ENCODE measurements at regions not wholly inside any gene's neighbourhood (a gene's known extent, or its start where the extent isn't known, plus 50 kb on each side); places are given as distances from the start of the nearest gene placed in this dataset.

GRCh38 chr1:219536038-219536437 is 76.9 kb downstream of the ZC3H11B start:
- H3K9me3 Mint-ChIP-seq: peaks cover 2% of the 10 kb centered on the region
- H3K36me3 Mint-ChIP-seq (ENCODE audit: low read depth): no peaks in the 10 kb centered on the region
- no peak overlapping the region for H3K27ac Mint-ChIP-seq
- no peaks in the 10 kb centered on the region for H3K4me1 Mint-ChIP-seq (ENCODE audit: low read depth)
- no peak overlapping the region for H3K4me3 Mint-ChIP-seq
- no peaks in the 10 kb centered on the region for H3K27me3 Mint-ChIP-seq
- DNase-seq: no peak

DNA sequence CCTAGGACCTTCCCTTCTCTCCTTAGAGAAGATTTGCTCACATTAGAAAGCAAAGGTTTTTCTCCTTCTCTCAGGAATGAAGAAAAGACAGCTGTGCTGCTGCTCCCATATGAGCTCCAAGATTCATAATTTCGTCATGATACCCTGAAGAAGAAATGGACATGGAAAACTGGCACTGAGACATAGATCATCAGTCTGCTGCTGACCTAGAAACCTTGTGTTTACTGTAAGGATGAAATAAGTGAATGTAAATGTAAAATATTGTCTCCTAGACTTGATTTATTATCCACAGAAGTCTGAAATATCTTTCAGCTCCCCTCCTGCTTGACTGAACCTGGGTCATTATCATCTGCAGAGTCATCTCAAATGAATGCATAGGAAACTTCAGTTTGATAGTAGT is 77.9 kb downstream of the ZC3H11B start:
- H3K4me1 Mint-ChIP-seq (ENCODE audit: low read depth): no peaks in the 10 kb centered on the region
- DNase-seq: no peak
- H3K9me3 Mint-ChIP-seq: peaks cover 2% of the 10 kb centered on the region
- no peak overlapping the region for H3K27ac Mint-ChIP-seq
- no peaks in the 10 kb centered on the region for H3K27me3 Mint-ChIP-seq
- H3K4me3 Mint-ChIP-seq: no peak overlapping the region
- H3K36me3 Mint-ChIP-seq (ENCODE audit: low read depth): no peaks in the 10 kb centered on the region

DNA sequence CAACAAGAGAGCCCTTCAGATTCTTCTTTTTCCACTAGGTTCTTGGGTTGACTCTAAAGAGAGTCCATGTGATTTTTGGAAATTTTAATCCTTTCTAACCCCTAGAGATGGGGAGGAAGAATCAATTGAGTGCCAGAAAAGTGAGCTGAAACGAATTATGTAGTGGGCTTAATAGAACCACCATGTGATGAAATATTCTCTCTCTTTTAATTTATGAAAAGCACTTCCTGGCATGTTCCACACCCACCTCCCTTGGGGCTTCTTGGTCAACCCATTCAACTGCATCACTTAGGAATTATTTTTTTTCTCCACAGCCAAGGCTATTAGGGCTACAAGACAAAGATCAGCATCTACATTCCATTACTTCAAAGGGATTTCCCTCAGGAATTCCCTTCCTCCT is 79.6 kb downstream of the ZC3H11B start:
- no peak overlapping the region for H3K27ac Mint-ChIP-seq
- no peaks in the 10 kb centered on the region for H3K36me3 Mint-ChIP-seq (ENCODE audit: low read depth)
- H3K27me3 Mint-ChIP-seq: no peaks in the 10 kb centered on the region
- no peak for DNase-seq
- no peaks in the 10 kb centered on the region for H3K4me1 Mint-ChIP-seq (ENCODE audit: low read depth)
- no peak overlapping the region for H3K4me3 Mint-ChIP-seq
- peaks cover 2% of the 10 kb centered on the region for H3K9me3 Mint-ChIP-seq

- H3K4me3 Mint-ChIP-seq: no peak overlapping the region
- no peak for DNase-seq
Observed at GRCh38 chr1:219529116-219529515, 83.8 kb downstream of the ZC3H11B start.

GRCh38 chr1:219528633-219529032 is 84.3 kb downstream of the ZC3H11B start:
- no peak overlapping the region for H3K27ac Mint-ChIP-seq
- H3K9me3 Mint-ChIP-seq: no peaks in the 10 kb centered on the region
- no peak overlapping the region for H3K4me3 Mint-ChIP-seq
- no peaks in the 10 kb centered on the region for H3K36me3 Mint-ChIP-seq (ENCODE audit: low read depth)
- no peak for DNase-seq
- H3K27me3 Mint-ChIP-seq: no peaks in the 10 kb centered on the region
- H3K4me1 Mint-ChIP-seq (ENCODE audit: low read depth): no peaks in the 10 kb centered on the region

More at GRCh38 chr1:219529116-219529515, 83.8 kb downstream of the ZC3H11B start:
- Mint-ChIP-seq H3K27ac (no peak overlapping the region), H3K4me1 (ENCODE audit: low read depth) (no peaks in the 10 kb centered on the region), H3K27me3 (no peaks in the 10 kb centered on the region), H3K36me3 (ENCODE audit: low read depth) (no peaks in the 10 kb centered on the region), H3K9me3 (no peaks in the 10 kb centered on the region)

DNA sequence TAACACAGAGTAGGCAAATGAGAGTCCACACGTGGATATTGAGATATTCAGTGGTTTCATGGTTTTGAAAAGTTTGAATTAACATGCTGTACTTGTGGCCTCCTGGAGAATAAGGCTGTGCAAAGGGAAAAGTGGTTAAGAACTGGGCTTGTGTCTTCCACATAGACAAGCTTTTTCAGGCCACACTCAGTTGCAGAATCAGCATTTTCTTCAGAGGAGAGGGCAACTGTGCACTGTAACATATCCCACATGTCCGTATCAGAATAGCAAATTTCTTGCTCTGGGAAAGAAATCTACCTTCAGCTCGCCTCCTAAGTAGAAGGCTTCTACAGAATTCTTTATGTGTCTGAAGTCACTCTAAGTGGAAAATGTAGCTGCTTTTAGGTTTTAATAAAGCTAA is 84.9 kb downstream of the ZC3H11B start:
- no peak overlapping the region for H3K4me3 Mint-ChIP-seq
- no peak overlapping the region for H3K27ac Mint-ChIP-seq
- H3K4me1 Mint-ChIP-seq (ENCODE audit: low read depth): no peaks in the 10 kb centered on the region
- H3K36me3 Mint-ChIP-seq (ENCODE audit: low read depth): no peaks in the 10 kb centered on the region
- no peak for DNase-seq
- H3K9me3 Mint-ChIP-seq: no peaks in the 10 kb centered on the region
- no peaks in the 10 kb centered on the region for H3K27me3 Mint-ChIP-seq

DNA sequence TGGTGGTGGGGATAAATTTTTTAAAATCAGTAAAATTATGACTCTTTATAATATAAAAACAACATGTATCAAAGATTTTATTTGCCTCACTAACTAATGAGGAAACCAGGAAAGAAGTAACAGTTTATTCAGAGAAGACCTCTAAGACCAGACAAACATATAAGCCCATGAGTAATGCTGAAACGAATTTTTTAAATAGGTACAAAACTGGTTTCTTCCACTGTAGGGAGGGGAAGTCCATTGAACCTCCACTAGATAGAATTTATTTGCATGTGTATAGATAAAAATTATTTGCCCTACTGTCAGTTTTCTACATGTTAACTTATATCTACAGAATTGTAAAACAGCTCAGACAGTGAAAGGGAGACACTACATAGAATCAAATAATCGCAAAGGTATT is 86.8 kb downstream of the ZC3H11B start:
- Mint-ChIP-seq H3K27me3 (no peaks in the 10 kb centered on the region), H3K4me3 (no peak overlapping the region), H3K4me1 (ENCODE audit: low read depth) (no peaks in the 10 kb centered on the region), H3K9me3 (no peaks in the 10 kb centered on the region), H3K36me3 (ENCODE audit: low read depth) (no peaks in the 10 kb centered on the region), H3K27ac (no peak overlapping the region)
- no peak for DNase-seq

- DNase-seq: no peak
Observed at GRCh38 chr1:219523411-219523810, 89.5 kb downstream of the ZC3H11B start.

GRCh38 chr1:219521325-219521724 is 91.6 kb downstream of the ZC3H11B start:
- Mint-ChIP-seq H3K27ac (no peak overlapping the region), H3K4me3 (no peak overlapping the region)
- DNase-seq: no peak

More at GRCh38 chr1:219523411-219523810, 89.5 kb downstream of the ZC3H11B start:
- no peak overlapping the region for H3K4me3 Mint-ChIP-seq
- no peaks in the 10 kb centered on the region for H3K9me3 Mint-ChIP-seq
- H3K27me3 Mint-ChIP-seq: no peaks in the 10 kb centered on the region
- no peaks in the 10 kb centered on the region for H3K36me3 Mint-ChIP-seq (ENCODE audit: low read depth)
- H3K4me1 Mint-ChIP-seq (ENCODE audit: low read depth): no peaks in the 10 kb centered on the region
- H3K27ac Mint-ChIP-seq: no peak overlapping the region

DNA sequence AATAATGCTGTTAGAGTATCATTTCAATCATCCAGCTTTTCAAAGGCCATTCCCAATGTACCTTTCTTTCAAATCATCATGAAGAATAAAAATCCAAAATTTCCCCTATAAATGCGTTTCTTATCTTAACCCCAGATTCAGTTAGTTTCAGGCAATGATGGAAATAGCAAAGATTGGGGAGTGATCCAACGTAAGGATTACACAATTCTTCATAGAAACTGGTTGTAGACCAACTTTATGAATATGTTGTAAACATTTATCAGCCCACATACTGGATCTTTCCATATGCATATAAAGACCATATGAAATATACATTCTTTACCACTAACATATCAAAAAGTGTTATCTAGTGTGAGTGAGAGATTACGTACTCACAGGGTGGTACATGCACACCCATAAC is 92.7 kb downstream of the ZC3H11B start:
- no peak for DNase-seq
- H3K4me1 Mint-ChIP-seq (ENCODE audit: low read depth): no peaks in the 10 kb centered on the region
- H3K9me3 Mint-ChIP-seq: no peaks in the 10 kb centered on the region
- H3K27ac Mint-ChIP-seq: no peak overlapping the region
- no peak overlapping the region for H3K4me3 Mint-ChIP-seq
- no peaks in the 10 kb centered on the region for H3K36me3 Mint-ChIP-seq (ENCODE audit: low read depth)
- no peaks in the 10 kb centered on the region for H3K27me3 Mint-ChIP-seq

More at GRCh38 chr1:219521325-219521724, 91.6 kb downstream of the ZC3H11B start:
- no peaks in the 10 kb centered on the region for H3K36me3 Mint-ChIP-seq (ENCODE audit: low read depth)
- no peaks in the 10 kb centered on the region for H3K9me3 Mint-ChIP-seq
- no peaks in the 10 kb centered on the region for H3K4me1 Mint-ChIP-seq (ENCODE audit: low read depth)
- H3K27me3 Mint-ChIP-seq: no peaks in the 10 kb centered on the region

- Mint-ChIP-seq H3K27me3 (no peaks in the 10 kb centered on the region), H3K4me3 (no peak overlapping the region), H3K36me3 (ENCODE audit: low read depth) (no peaks in the 10 kb centered on the region), H3K27ac (no peak overlapping the region), H3K9me3 (no peaks in the 10 kb centered on the region), H3K4me1 (ENCODE audit: low read depth) (no peaks in the 10 kb centered on the region)
- DNase-seq: no peak
Observed at GRCh38 chr1:219518907-219519248, 94.0 kb downstream of the ZC3H11B start.

GRCh38 chr1:219518168-219518906 is 94.6 kb downstream of the ZC3H11B start:
- no peaks in the 10 kb centered on the region for H3K9me3 Mint-ChIP-seq
- no peaks in the 10 kb centered on the region for H3K27me3 Mint-ChIP-seq
- no peak overlapping the region for H3K4me3 Mint-ChIP-seq
- H3K27ac Mint-ChIP-seq: no peak overlapping the region
- DNase-seq: no peak
- H3K36me3 Mint-ChIP-seq (ENCODE audit: low read depth): no peaks in the 10 kb centered on the region
- no peaks in the 10 kb centered on the region for H3K4me1 Mint-ChIP-seq (ENCODE audit: low read depth)

DNA sequence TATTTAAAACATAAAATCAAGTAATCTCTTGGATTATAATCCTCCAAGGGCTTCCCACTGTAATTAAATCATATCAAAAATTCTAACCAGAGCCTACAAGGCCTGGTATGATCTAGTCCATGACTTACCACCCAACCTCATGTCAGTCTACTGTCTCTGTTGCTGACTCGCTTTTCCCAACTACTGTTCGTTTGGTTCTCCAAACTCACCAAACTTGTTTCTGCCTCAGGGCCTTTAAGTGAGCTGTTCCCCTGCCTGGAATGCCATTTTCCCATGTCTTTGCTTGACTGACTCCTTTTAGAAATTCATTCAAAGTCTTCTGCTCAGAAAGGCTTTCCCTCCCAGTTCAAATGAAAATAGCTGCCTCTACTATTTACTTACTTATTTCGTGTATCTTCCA is 95.9 kb downstream of the ZC3H11B start:
- Mint-ChIP-seq H3K9me3 (no peaks in the 10 kb centered on the region), H3K27ac (no peak overlapping the region), H3K4me1 (ENCODE audit: low read depth) (no peaks in the 10 kb centered on the region), H3K4me3 (no peak overlapping the region), H3K36me3 (ENCODE audit: low read depth) (no peaks in the 10 kb centered on the region), H3K27me3 (no peaks in the 10 kb centered on the region)
- DNase-seq: no peak

GRCh38 chr1:219514728-219515127 is 98.2 kb downstream of the ZC3H11B start:
- Mint-ChIP-seq H3K27ac (no peak overlapping the region), H3K4me3 (no peak overlapping the region), H3K27me3 (no peaks in the 10 kb centered on the region), H3K4me1 (ENCODE audit: low read depth) (no peaks in the 10 kb centered on the region), H3K36me3 (ENCODE audit: low read depth) (no peaks in the 10 kb centered on the region), H3K9me3 (no peaks in the 10 kb centered on the region)
- no peak for DNase-seq

GRCh38 chr1:219507437-219507836 is 105.5 kb downstream of the ZC3H11B start:
- H3K36me3 Mint-ChIP-seq (ENCODE audit: low read depth): no peaks in the 10 kb centered on the region
- no peaks in the 10 kb centered on the region for H3K4me1 Mint-ChIP-seq (ENCODE audit: low read depth)
- no peak overlapping the region for H3K27ac Mint-ChIP-seq
- H3K27me3 Mint-ChIP-seq: no peaks in the 10 kb centered on the region
- DNase-seq: no peak
- H3K9me3 Mint-ChIP-seq: no peaks in the 10 kb centered on the region
- H3K4me3 Mint-ChIP-seq: no peak overlapping the region

DNA sequence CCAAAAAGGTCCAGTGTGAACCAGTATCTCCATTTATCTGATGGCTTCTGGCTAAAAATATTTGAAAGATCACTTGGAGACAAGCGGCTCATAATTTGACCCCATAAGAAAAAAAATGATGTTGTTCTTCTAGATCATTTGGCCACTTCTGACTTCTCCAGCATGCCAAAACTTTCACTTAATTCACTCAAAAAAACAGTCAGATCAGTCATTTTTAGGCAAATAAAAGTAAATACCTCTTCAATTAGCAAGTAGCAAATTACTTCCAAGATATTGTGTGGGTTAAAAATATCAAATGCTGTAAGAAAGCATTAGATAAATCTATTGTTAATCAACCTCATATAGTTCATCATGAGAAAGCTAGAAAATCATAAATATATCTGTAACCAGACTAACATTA is 106.0 kb downstream of the ZC3H11B start:
- no peaks in the 10 kb centered on the region for H3K36me3 Mint-ChIP-seq (ENCODE audit: low read depth)

More for the DNA sequence above, 106.0 kb downstream of the ZC3H11B start:
- H3K4me3 Mint-ChIP-seq: no peak overlapping the region
- no peaks in the 10 kb centered on the region for H3K9me3 Mint-ChIP-seq
- no peak overlapping the region for H3K27ac Mint-ChIP-seq
- no peaks in the 10 kb centered on the region for H3K4me1 Mint-ChIP-seq (ENCODE audit: low read depth)
- H3K27me3 Mint-ChIP-seq: no peaks in the 10 kb centered on the region
- no peak for DNase-seq
